DMS79 treated with DMSO at 0.1 percent for 48 hours (cell line): ENCODE measurements at regions not wholly inside any gene's neighbourhood (a gene's known extent, or its start where the extent isn't known, plus 50 kb on each side); places are given as distances from the start of the nearest gene placed in this dataset.
"Not testable (repeated sequence)": the region's sequence is repeated elsewhere in the genome, so short reads cannot be mapped to it uniquely, and the experiment has no call there.

Source experiments
- DNase-seq: peaks from one replicate; lab custom pipeline; 2025; lab: John Stamatoyannopoulos, UW

DNA sequence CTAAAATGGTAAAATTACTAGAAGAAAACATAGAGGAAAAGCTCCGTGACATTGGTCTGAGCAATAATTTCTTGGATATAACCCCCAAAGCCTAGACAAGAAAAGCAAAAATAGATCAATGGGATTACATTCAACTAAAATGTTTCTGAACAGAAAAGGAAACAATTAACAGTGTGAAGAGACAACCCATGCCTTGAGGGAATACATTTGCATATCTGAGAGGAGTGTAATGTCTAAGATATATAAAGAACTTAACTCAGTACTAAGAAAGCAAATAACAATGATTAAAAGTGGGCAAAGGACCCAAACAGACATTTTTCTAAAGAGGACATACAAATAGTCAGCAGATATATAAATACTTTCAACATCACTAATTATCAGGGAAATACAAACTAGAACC lies 206.2 kb downstream of the VAPA start:
- DNase-seq: no peak

DNA sequence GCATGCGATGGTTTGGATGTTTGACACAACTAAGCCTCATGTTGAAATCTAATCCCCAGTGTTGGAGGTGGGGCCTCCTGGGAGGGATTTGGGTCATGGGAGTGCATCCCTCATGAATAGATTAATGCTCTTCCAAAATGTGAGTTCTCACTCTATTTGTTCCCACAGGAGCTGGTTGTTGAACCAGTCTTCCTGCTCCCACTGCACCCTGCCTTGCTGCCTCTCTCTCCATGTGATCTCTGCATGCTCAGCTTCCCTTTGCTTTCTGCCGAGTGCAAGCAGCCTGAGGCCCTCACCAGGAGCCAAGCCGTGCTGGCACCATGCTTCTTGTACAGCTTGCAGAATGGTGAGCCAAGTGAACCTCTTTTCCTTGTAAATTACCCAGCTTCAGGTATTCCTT lies 206.8 kb downstream of the VAPA start:
- no peak for DNase-seq

DNA sequence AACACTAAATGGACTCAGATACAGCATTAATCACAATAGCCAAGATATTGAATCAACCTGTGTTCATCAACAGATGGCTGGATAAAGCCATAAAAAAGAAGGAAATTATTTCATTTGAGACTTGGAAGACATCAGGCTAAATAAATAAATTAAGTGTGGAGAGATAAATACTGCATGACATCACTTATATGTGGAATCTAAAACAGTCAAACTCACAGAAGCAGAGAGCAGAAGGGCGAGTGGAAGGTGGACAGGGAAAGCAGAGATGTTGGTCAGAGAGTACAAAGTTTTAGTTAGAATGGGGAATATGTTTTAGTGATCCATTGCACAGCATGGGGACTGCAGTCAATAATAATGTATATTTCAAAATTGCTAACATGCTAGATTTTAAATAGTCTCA lies 207.2 kb downstream of the VAPA start:
- no peak for DNase-seq

DNA sequence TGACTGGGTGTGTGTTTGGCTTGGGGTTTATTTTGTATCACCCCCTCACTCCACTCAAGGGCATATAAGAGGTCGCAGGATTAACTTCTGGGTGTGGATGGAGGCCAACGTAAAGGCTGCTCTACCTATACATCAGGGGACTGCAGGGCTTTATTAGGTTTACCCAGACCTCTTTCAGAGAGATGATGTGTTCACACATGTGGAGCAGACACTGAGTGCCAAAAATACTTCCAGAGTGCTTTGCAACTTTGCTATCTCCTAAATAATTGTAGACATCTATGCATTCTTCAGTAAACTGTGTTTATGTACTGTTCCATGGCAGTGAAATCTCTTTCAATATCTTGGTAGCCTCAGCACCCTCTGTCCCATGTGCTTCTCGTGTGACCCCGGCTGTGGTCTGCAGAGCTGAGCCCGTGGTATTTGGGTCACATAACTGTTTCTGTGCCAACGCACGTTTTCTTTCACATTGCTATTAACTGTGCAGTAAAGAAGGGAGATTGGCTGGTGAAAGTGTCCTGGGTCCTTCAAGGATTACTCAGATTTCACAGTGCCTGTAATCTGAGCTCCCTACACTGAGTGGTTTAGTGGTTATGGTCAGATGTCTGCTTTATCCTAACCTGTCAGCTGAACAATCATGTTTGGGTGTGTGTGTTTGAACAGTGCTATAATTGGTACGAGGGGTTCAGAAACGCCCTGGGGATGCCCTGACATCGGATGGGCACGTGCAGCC lies 208.1 kb downstream of the VAPA start:
- DNase-seq: peak; percentile 69

DNA sequence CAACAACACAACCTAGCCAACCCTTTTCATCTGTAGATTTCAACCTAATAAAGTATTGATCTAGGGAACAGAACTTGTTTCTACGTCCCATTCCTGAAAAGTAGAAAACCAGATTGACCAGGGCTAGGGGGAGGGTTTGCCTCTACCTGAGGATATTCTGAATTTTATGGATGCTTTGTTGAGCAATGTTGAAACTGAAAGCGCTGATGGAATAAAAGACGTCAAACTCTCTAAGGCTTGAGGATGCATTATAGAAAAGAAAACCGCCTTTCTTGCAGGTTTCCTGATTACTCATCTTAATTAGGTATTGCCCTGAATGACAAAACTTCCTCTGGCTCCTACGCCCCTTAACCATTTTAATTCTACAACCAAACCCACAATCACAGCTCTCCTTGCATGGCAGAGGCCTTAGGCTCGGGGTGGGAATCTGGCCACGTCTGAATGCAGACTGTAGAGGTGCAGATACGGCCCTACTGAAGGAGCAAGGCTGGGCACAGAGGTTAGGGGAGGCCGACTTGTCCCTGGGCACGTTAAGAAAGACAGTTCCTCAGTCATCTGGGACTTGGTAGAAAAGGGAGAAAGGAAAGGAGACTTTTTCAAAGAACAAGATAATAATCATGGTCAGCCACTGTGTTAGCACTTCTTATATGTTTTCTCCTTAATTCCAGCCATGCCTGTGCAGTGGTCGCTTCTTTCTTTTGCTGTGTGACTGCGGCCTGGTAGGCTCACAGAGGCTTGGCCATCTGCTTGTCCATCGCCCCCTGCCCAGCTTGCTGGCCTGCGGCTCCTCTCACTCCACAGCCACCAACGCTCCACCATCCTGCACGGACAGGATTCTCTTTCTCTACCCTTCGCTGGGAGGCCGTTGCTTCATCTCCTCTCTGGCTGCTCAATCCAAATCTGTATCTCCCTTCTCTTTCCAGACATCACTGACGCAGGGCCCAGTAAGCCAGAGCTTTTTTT lies 209.5 kb downstream of the VAPA start:
- DNase-seq: no peak

DNA sequence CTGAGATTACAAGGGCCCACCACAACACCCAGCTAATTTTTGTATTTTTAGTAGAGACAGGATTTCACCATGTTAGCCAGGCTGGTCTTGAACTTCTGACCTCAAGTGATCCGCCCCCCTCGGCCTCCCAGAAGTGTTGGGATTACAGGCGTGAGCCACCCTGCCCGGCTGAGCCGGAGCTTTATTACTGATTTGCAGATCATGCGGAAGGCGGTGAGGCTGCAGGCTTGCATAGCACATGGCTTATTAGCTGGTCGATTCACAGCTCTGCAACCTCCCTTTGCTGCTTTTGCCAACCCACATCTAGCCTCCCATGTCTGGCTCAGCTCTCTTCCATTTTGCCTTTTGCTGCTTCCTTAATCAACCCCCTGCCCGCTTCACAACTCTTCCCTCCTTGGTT lies 210.3 kb downstream of the VAPA start:
- DNase-seq: no peak

DNA sequence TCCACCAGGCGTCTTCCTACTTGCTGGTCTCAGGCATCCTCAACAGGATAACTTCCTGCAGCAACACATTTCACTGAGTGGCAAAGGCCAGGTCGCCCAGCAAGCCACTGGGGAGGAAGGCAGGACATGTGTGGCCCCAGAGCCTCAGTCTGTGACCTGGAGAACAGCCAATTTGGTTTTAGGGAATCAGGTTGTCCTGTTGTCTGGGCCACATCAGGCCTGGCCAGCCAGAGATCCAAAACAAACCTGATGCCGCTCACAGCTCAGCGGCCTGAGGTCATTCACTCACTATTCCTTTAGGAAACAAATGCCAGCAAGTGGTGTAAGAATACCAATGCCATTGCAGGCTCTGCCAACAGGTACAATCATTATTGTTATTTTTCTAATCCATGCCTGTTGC lies 210.7 kb downstream of the VAPA start:
- DNase-seq: no peak

DNA sequence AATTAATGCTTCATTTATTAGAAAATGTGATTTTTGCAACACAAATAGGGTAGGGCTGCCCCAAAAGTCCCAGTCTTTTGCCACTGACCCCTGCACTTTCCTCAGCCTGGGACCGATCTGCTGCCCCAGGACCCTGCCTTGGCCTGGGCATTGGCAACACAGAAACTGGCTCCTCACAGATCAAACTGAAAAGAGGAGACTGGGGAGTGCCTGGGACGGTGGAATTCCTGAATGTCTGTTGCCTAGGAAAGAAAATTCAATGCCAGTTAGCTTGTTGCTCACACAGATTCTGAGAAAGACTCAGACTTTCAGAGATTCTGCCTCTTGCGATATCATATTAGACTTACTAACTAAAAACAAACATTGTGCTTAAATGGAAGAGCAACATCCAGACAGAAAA lies 211.2 kb downstream of the VAPA start:
- DNase-seq: no peak

DNA sequence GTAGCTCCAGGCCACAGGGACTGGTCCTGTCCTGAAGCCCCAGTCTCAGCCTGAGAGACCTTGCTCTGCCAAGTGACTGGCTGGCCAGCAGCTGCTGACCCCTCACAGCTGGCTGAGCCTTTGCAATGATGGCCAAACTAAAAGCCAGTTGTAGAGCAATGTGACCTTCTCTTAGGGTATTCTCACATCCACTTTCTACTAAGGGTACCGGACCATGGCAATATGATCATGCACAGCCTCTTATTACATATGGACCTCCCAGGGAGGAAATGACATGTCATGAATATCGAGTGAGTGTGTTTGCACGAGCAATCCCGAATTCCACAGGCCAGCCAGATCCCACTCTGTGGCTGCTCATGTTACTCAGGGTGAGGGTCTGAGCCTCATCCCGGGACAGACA lies 213.9 kb downstream of the VAPA start:
- no peak for DNase-seq

DNA sequence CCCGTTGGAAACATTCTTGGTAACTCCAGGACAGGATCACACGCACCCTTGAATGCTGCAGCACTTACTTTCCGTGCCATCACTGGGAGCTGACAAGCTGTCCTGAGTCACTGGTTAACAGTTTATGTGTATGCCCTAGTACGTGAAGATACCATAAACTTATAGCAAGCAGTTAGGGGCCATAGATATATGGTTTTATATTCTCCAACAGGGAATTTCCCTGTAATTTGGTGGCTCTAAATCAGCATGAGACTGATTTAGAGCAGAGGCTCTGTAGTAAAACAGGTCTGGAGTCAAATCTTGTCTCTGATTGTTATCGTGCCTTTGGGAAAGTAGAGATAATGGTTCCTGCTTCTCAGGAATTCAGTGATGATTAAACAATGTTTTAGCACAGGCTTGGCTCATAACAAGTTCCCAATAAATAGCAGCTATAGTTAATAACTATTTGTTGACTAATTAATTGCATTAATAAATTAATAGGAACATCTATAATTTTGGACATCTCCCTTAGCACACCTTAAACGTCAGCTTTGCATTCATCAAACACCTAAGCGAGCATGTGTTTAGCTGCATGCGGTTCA lies 215.2 kb downstream of the VAPA start:
- no peak for DNase-seq

DNA sequence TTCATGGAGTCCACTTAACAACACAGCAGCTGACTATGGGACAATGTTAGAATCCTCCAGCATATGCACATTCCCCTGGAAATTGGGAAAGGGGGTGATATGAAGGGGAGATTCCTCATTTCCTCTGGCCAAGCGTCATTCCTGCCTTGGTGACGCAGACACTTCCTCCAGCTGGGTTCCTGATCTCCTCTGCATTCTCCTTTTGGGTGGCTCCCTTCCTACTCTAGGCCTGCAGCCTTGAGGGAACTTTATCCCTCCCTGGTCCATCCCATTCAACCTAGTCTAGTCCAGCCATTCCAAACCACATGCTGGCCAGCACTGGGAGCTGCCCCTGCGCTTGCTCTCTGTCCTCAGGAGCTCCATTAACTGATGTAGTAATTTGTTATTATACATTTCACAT lies 216.8 kb downstream of the VAPA start:
- DNase-seq: no peak

DNA sequence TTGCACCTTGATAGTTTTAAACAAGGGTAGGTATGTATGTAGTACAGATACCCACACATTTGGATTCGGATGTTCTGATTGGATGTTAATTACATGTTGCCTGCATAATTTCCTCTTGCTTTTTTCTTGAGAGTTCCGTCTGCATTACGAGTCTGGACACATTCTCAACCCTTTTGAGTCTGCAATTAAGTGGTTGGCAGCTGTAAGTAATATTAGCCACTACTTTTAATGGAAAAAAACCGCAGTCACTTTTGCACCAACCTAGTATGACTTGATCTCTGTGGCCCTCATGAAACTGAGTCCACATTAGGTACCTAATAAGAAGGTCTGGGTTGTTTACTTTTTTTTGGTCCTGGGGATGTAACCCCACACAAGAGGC lies 217.3 kb downstream of the VAPA start:
- DNase-seq: peak; percentile 8

DNA sequence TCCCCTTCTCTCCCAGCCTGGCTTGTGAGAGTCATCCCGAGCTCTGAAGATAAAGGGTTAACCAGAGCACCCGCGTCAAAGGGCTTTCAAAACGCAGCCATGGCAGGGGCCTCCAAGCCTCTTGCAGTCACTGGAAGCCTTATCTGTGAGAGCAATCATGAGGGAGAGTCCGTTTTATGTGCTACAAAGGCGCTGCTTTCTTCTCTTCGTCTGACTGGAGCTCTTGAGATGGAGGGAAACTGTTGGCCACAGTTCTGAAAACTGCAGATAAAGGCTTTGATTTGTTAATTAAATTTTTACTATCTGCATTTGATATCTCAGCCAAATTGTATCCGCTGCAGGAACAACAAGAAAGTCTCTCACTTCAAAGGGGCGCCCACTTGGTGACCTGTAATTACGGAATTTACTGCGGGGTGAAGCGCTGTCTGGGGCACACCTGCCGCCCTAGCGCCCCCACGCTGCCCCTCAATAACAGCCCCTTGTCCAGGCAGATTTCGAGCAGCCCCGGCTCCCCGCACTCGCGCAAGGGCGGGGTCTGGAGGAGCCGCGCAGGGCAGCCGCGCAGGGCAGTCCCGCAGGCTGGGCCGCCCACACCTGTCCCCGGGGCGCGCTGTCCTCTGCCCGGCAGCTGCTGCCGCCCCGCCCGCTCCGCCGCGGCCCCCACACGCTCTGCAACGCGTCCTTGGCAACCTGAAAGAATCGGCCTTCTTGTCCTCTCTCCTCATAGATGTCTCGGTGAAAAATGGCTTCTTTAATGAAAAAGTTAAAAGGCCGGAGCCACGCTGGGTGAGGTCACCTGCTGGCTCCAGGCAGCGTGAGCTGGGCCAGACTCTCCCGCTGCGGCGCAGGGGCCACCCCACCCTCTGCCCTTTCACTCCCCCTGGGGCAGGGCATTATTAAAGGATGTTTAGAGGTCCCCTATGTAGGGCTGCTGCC lies 217.9 kb downstream of the VAPA start:
- peak; percentile 18 for DNase-seq

DNA sequence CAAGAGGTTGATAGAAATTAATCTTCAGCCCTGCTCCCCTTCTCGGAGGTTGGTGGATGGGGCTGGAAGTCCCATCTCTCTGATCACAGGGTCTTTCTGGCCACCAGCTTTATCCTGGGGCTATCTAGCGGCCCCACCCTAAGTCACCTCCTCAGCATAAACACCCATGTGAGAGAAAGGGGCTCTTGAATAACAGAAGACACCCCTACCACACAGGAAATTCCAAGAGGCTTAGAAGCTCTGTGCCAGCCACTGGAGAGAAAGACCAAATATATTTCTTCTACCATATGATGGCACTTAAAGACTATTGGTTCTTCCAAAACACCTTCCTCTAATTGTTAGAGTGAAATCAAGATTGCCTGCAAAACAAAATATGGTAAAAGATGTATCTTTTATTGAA lies 219.7 kb downstream of the VAPA start:
- no peak for DNase-seq

DNA sequence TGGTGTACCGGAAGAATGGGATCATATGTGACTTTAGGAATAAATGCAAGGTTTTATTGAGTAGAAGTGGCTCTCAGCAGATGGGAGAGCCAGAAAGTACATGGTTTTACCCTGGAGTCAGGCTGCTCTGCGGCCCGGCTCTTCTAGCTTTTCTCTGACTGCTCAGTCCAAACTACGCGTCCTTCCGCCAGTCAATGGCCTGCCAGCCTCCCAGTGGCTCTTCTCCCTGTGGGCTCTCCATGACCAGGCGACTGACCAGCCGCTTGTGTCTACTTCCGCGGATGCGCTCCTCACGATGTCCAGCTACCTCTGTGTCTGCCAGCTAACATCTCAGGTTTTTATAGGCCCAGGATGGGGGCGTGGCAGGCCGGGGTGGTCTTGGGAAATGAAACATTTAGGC lies 220.4 kb downstream of the VAPA start:
- no peak for DNase-seq

DNA sequence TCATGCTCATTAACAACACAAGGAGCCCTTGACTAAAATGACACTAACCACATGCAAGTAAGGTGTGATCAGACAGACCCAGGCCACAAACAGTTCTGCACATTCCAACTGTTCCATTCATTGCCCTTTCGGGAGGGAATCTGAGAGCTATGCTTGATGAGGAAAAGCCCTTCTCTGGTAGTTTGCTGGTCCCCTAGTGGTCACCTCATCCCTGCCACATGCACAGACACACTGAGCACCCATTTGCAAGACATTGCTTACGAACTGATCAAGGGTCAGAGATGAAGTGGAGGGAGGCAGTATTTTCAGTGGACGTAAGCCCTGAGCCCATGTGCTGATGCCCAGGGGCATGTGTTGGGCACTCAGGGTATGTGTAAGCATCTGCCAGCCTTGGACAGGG lies 220.9 kb downstream of the VAPA start:
- not testable (repeated sequence) for DNase-seq

DNA sequence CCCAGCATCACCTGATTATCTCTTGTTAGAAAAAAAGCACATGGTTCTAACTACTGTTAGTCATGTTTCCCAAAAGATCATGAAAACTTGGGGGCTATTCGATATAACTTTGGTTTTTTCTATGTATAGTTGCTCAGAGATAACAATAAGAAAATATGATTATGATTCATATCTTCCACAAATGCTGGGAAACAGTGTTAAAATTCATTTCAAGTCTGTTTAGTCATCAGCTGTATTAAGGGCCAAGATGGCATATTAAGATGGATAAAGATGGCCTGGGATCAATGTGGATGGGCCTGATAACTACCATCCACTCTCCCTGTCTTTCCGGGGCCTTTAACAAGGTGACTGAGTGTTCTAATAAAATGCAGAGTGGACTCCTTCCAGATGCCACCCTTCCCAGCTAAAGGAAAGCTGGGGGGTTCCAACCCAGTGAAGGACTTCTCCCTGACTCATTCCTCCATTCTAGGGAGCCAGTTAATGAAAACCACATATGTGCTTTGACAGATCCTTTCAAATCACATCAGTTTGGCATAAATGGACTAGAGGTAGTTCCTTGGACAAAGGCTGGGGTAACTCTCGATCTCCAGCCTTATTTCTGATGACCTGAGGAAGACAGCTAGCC lies 221.6 kb downstream of the VAPA start:
- DNase-seq: no peak

DNA sequence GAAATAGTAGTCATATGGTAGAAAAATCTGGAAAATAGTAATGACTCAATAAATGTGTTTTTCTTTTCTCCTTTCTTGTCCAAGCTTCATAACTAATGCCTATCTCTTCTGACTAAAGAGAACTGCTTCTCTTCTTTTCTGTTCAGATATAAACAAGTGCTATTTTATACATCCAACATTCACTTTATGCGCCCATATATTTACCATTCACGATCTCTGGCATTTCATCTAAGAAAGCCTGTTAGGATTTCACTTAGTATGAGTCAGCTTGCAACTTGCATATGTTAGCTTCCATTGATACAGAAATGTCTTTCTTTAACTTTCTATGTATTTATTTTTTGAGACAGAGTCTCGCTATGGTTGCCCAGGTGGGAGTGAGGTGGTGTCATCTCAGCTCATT lies 224.9 kb downstream of the VAPA start:
- no peak for DNase-seq

DNA sequence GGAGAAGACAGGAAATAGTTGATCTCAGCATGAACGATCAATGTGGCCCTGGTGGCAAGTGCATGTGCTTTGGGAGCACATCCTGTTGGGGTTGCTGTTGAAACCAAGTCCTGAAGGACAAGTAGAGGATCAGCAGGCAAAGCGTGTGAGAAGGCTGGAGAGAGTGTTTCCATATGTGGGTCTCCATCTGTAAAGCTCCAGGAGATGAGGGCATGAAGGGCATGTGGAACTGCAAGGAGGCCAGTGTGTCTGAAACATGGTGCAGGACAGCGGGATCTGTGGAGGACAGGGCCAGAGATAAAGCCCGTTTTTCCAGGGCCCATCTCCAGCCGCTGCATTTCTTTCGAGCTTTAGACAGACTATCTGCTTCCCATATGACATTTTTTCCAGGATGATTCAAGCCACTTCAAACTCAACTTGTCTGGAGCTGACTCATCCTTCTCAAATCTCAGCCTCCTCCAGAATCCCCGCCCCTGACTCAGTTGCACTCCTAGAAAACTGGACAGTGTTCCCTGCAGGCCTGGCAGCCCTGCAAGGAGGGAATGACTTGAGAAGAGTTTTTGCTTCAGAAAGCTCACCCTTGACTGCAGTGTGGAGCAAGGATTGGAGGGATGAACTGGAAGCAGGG lies 226.1 kb downstream of the VAPA start:
- DNase-seq: no peak

DNA sequence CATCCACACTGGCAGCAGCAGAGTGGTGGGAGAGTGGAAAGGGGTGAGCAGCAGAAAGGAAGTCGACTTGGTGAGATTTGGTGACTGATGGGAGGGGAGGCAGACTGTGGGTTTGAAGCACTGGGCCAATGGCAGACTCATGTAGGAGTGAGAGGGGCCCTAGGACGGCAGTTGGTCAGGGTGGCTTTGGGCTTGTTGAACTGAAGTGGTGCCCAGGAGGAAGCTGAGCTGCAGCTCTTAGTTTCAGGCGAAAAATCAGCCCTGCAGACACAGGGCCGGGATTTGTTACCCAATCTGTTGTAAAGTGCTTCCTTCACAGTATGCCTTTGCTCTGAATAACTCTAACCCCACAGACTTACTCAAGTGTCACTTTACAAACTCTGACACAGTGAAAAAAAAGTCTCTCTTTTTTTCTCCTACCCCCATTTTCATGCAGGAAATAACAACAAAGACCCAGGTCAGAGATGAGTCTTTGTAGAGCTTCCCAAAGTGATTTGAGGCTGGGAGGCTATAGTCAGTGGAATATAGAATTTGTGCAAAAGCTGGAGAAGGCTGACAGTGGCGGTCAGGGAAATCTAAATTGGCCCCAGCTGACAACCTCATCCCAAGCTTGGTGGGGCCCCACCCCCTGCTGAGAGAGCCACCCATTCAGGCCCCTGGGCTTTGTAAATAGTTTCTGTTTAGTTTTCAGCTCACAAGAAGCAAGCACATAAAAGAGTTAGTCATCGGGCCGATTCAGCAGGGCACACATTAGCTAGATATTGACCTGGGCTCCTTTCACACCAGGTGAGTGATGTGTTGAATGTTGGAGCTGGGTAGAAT lies 226.9 kb downstream of the VAPA start:
- no peak for DNase-seq
